ENCODE measurements at regions not wholly inside any gene's neighbourhood (a gene's known extent, or its start where the extent isn't known, plus 50 kb on each side); places are given as distances from the start of the nearest gene placed in this dataset.

DNA sequence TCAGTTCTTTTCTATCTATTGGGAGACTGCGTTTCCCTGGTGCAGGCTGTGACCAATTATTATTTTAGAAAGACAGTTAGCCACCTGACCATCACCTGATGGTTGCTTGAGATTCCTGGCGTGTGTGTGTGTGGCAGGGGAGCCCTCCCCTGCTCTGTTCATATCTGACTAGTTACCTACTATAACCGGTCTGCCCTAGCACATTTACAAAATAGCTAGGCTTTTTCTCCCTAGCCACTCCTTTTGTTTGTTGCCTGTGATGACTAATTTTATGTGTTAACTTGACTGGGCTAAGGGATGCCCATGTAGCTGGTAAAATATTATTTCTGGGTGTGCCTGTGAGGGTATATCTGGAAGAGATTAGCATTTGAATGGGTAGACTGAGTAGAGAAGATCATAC lies 76.9 kb downstream of the OLFM4 start:
- Histone ChIP-seq H2BK120ac (ENCODE audit: low read depth, low read length, poor library complexity, severe bottlenecking) (no peak overlapping the region), H3K4ac (ENCODE audit: low read depth, low read length) (no peak overlapping the region), H2BK15ac (ENCODE audit: low read depth, low read length) (no peak overlapping the region), H3K9me3 (ENCODE audit: control insufficient read depth, low read depth, low read length) (no peaks in the 10 kb centered on the region), H3K79me1 (ENCODE audit: insufficient read depth, low read depth, low read length, poor library complexity, severe bottlenecking) (no peaks in the 10 kb centered on the region), H3K27me3 (ENCODE audit: insufficient read depth, low read length) (no peaks in the 10 kb centered on the region), H4K91ac (ENCODE audit: insufficient read length, low read depth, low read length) (no peak overlapping the region), H3K4me1 (ENCODE audit: insufficient read depth, low read length) (no peaks in the 10 kb centered on the region), H2AK5ac (ENCODE audit: insufficient read length, low read length) (no peak overlapping the region), H4K20me1 (ENCODE audit: control insufficient read depth, insufficient read depth, insufficient read length) (no peaks in the 10 kb centered on the region), H3K23ac (ENCODE audit: insufficient read length, low read depth, low read length) (no peak overlapping the region), H2BK20ac (ENCODE audit: low read depth, low read length, poor library complexity, severe bottlenecking) (no peak overlapping the region), H3K4me2 (ENCODE audit: insufficient read depth, insufficient read length, low read length) (no peak overlapping the region), H3K27ac (ENCODE audit: insufficient read length, low read depth, low read length) (no peak overlapping the region), H4K8ac (replicated peaks; ENCODE audit: insufficient read length, low read depth, low read length) (no peak overlapping the region), H3T11ph (ENCODE audit: low read length) (no peak overlapping the region), H3K14ac (ENCODE audit: insufficient read depth, low read length) (no peak overlapping the region), H4K5ac (ENCODE audit: insufficient read length, low read depth, low read length) (no peak overlapping the region), H3K9ac (ENCODE audit: extremely low read depth, insufficient read length, low read length) (no peak overlapping the region), H3K23me2 (ENCODE audit: insufficient read length, low read depth, low read length, poor library complexity, severe bottlenecking) (no peaks in the 10 kb centered on the region), H2BK5ac (ENCODE audit: insufficient read length, low read length) (no peak overlapping the region), H3K56ac (ENCODE audit: insufficient read length, low read depth, low read length) (no peak overlapping the region), H3K18ac (ENCODE audit: insufficient read length, low read depth, low read length) (no peak overlapping the region), H2BK12ac (ENCODE audit: insufficient read length, low read depth, low read length) (no peak overlapping the region), H2AFZ (ENCODE audit: low read length) (no peak overlapping the region), H3K79me2 (ENCODE audit: insufficient read depth, low read length) (no peaks in the 10 kb centered on the region)
- no CpG with 5 or more reads among the region's 3 CpGs for WGBS (ENCODE audit: extremely low coverage, insufficient read length, low lambda C conversion rate)
- Mint-ChIP-seq H3K4me1 (no peaks in the 10 kb centered on the region), H3K9me3 (no peaks in the 10 kb centered on the region), H3K27ac (no peak overlapping the region), H3K4me3 (no peak overlapping the region), H3K36me3 (ENCODE audit: insufficient read depth in 1 of 3, low read depth in 3 of 3) (no peaks in the 10 kb centered on the region), H3K27me3 (ENCODE audit: low read depth) (peaks cover 6% of the 10 kb centered on the region; the same call in 1 of the 2 replicates)
- no peak for DNase-seq
- TF ChIP-seq CTCF (conservative IDR thresholded peaks at IDR 0.05), result no peak

Data from H9 (cell line).